Fibroblast of lung (primary cell): ENCODE measurements at regions not wholly inside any gene's neighbourhood (a gene's known extent, or its start where the extent isn't known, plus 50 kb on each side); places are given as distances from the start of the nearest gene placed in this dataset.

Source experiments
- EZH2 ChIP-seq: IDR thresholded peaks from 2 replicates; pipeline ENCODE4 v1.5.1; 2012; ENCODE audit warnings: low read length, control low read depth, mild to moderate bottlenecking; ENCODE audit errors: missing control alignments
- TF ChIP-seq, protein P1 (sequence below), 2 donors: IDR thresholded peaks in 1 of 2; conservative IDR thresholded peaks in 1 of 2; 1 replicate in 1 of 2; 2 replicates in 1 of 2; pipeline ENCODE4 v1.5.1; 2011 to 2012; ENCODE audit warnings: low read length in 2 of 2, control low read depth in 1 of 2, inconsistent platforms in 1 of 2, low read depth in 1 of 2, mild to moderate bottlenecking in 1 of 2

DNA sequence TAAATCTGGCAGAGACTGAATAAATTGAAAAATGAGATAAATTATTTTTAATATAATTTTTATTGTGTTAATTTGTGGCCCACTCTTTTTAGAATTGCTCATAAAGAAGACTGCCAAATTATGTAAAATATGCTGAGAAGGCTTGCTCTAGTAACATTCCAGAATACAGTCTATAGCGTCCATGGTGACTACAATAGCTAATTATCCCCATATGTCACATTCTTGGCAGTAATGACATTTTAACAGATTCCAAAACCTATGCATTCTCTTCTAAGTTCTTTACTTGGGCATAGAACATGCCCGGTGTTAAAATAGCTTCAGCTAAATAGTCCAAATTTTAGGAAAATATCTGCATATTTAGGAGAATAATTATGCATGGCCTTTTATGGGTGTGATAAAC, 697.0 kb upstream of the SEMA6A start:
- TF ChIP-seq, protein P1, sequence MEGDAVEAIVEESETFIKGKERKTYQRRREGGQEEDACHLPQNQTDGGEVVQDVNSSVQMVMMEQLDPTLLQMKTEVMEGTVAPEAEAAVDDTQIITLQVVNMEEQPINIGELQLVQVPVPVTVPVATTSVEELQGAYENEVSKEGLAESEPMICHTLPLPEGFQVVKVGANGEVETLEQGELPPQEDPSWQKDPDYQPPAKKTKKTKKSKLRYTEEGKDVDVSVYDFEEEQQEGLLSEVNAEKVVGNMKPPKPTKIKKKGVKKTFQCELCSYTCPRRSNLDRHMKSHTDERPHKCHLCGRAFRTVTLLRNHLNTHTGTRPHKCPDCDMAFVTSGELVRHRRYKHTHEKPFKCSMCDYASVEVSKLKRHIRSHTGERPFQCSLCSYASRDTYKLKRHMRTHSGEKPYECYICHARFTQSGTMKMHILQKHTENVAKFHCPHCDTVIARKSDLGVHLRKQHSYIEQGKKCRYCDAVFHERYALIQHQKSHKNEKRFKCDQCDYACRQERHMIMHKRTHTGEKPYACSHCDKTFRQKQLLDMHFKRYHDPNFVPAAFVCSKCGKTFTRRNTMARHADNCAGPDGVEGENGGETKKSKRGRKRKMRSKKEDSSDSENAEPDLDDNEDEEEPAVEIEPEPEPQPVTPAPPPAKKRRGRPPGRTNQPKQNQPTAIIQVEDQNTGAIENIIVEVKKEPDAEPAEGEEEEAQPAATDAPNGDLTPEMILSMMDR (conservative IDR thresholded peaks at IDR 0.05 in 1 of 2, IDR thresholded peaks at IDR 0.05 in 1 of 2; ENCODE audit: low read depth in 1 of 2, low read length in 2 of 2), result no peak
- no peak for TF ChIP-seq EZH2
